Endothelial cell (in vitro differentiated cells): ENCODE measurements at regions not wholly inside any gene's neighbourhood (a gene's known extent, or its start where the extent isn't known, plus 50 kb on each side); places are given as distances from the start of the nearest gene placed in this dataset.

Source experiments
- DNase-seq: peaks from one replicate; pipeline ENCODE4 v3.0.0; 2021; ENCODE audit warnings: low spot score
- H3K27ac Mint-ChIP-seq: one replicate; pipeline ENCODE4 v1.8.0; 2021; ENCODE audit warnings: mixed read lengths, inconsistent platforms; ENCODE audit not compliant: unreplicated experiment
- H3K27me3 Mint-ChIP-seq: one replicate; pipeline ENCODE4 v1.8.0; 2021; ENCODE audit warnings: mild to moderate bottlenecking, moderate library complexity, mixed read lengths, inconsistent platforms; ENCODE audit not compliant: unreplicated experiment
- H3K36me3 Mint-ChIP-seq: one replicate; pipeline ENCODE4 v1.8.0; 2021; ENCODE audit warnings: mild to moderate bottlenecking, low read depth, mixed read lengths, inconsistent platforms; ENCODE audit not compliant: unreplicated experiment
- H3K4me1 Mint-ChIP-seq: one replicate; pipeline ENCODE4 v1.8.0; 2021; ENCODE audit warnings: mild to moderate bottlenecking, mixed read lengths, inconsistent platforms; ENCODE audit not compliant: unreplicated experiment
- H3K4me3 Mint-ChIP-seq: one replicate; pipeline ENCODE4 v1.8.0; 2021; ENCODE audit warnings: mild to moderate bottlenecking, mixed read lengths, inconsistent platforms; ENCODE audit not compliant: unreplicated experiment
- H3K9me3 Mint-ChIP-seq: one replicate; pipeline ENCODE4 v1.8.0; 2021; ENCODE audit warnings: mixed read lengths, inconsistent platforms; ENCODE audit not compliant: unreplicated experiment
- TF ChIP-seq, protein P1 (sequence below): fragments of 200-600 bp; sonication (generic); IDR thresholded peaks from one replicate; pipeline ENCODE4 v1.5.0; 2021; ENCODE audit warnings: antibody characterized with exemption; ENCODE audit not compliant: unreplicated experiment

- H3K36me3 Mint-ChIP-seq, result peaks cover 7% of the 10 kb centered on the region
- no peaks in the 10 kb centered on the region for H3K4me1 Mint-ChIP-seq
- H3K27me3 Mint-ChIP-seq, result peaks cover 3% of the 10 kb centered on the region
- DNase-seq, result no peak
- H3K9me3 Mint-ChIP-seq, result peaks cover 4% of the 10 kb centered on the region
- H3K27ac Mint-ChIP-seq, result no peak overlapping the region
- no peak overlapping the region for H3K4me3 Mint-ChIP-seq
- TF ChIP-seq, protein P1, sequence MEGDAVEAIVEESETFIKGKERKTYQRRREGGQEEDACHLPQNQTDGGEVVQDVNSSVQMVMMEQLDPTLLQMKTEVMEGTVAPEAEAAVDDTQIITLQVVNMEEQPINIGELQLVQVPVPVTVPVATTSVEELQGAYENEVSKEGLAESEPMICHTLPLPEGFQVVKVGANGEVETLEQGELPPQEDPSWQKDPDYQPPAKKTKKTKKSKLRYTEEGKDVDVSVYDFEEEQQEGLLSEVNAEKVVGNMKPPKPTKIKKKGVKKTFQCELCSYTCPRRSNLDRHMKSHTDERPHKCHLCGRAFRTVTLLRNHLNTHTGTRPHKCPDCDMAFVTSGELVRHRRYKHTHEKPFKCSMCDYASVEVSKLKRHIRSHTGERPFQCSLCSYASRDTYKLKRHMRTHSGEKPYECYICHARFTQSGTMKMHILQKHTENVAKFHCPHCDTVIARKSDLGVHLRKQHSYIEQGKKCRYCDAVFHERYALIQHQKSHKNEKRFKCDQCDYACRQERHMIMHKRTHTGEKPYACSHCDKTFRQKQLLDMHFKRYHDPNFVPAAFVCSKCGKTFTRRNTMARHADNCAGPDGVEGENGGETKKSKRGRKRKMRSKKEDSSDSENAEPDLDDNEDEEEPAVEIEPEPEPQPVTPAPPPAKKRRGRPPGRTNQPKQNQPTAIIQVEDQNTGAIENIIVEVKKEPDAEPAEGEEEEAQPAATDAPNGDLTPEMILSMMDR, result no peak
Observed at GRCh38 chr11:21761000-21761399, 431.9 kb upstream of the ANO5 start.

DNA sequence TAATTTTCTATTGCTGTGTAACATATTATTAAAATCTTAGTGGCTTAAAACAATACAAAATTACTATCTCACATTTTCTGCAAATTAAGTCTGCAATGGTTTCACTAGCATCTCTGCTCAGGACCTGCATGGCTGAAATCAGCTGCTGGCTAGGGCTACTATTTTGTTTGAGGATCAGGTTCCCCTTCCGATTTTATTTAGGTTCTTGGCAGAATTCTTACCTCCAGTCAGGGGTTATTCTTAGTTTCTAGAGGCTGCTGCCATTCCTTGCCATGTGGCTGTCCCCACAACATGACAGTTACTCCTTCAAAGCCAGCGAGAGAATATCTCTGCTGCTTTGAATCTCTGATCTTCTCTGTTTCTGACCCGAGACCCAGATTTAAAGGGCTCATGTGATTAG lies 424.5 kb upstream of the ANO5 start:
- Mint-ChIP-seq H3K9me3 (no peaks in the 10 kb centered on the region), H3K4me1 (no peaks in the 10 kb centered on the region), H3K4me3 (no peak overlapping the region), H3K36me3 (no peaks in the 10 kb centered on the region), H3K27ac (no peak overlapping the region), H3K27me3 (no peaks in the 10 kb centered on the region)
- TF ChIP-seq, protein P1, result no peak
- no peak for DNase-seq

DNA sequence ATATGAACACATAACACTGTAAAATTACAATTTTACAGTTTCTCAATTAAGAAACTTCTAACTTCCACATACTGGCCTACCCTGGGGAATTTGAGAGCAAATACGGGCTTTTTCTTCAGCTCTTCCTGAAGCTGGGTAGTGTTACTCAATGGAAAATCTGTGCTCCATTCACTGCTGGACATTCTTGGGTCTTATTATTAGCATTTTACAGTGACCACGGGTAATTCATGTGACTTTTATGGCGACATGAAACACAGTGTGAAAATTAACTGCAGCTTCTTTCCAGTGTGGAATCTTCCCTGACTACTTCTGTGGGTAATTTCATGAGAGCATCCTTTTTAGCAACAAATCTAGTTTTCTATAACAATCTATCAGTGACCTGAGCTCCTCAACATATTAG lies 423.7 kb upstream of the ANO5 start:
- no peaks in the 10 kb centered on the region for H3K36me3 Mint-ChIP-seq
- H3K9me3 Mint-ChIP-seq, result no peaks in the 10 kb centered on the region
- no peak overlapping the region for H3K27ac Mint-ChIP-seq
- no peak overlapping the region for H3K4me3 Mint-ChIP-seq
- no peak for DNase-seq
- no peaks in the 10 kb centered on the region for H3K27me3 Mint-ChIP-seq
- TF ChIP-seq, protein P1, result no peak
- no peaks in the 10 kb centered on the region for H3K4me1 Mint-ChIP-seq

- H3K27me3 Mint-ChIP-seq, result no peaks in the 10 kb centered on the region
- no peak for DNase-seq
- no peaks in the 10 kb centered on the region for H3K4me1 Mint-ChIP-seq
- no peaks in the 10 kb centered on the region for H3K36me3 Mint-ChIP-seq
- H3K9me3 Mint-ChIP-seq, result no peaks in the 10 kb centered on the region
- H3K4me3 Mint-ChIP-seq, result no peak overlapping the region
- no peak overlapping the region for H3K27ac Mint-ChIP-seq
- TF ChIP-seq, protein P1, result no peak
Observed at GRCh38 chr11:21771097-21771496, 421.8 kb upstream of the ANO5 start.

- Mint-ChIP-seq H3K4me1 (no peaks in the 10 kb centered on the region), H3K4me3 (no peak overlapping the region), H3K36me3 (no peaks in the 10 kb centered on the region), H3K9me3 (no peaks in the 10 kb centered on the region), H3K27me3 (no peaks in the 10 kb centered on the region), H3K27ac (no peak overlapping the region)
- TF ChIP-seq, protein P1, result no peak
- DNase-seq, result no peak
Observed at GRCh38 chr11:21774212-21774611, 418.7 kb upstream of the ANO5 start.
